NCI-H510A (cell line): ENCODE measurements at regions not wholly inside any gene's neighbourhood (a gene's known extent, or its start where the extent isn't known, plus 50 kb on each side); places are given as distances from the start of the nearest gene placed in this dataset.
A peak's percentile ranks its signal among the peaks of the same experiment; 100 is the strongest.

Source experiments
- DNase-seq: peaks from one replicate; lab custom pipeline; 2025; lab: John Stamatoyannopoulos, UW

DNA sequence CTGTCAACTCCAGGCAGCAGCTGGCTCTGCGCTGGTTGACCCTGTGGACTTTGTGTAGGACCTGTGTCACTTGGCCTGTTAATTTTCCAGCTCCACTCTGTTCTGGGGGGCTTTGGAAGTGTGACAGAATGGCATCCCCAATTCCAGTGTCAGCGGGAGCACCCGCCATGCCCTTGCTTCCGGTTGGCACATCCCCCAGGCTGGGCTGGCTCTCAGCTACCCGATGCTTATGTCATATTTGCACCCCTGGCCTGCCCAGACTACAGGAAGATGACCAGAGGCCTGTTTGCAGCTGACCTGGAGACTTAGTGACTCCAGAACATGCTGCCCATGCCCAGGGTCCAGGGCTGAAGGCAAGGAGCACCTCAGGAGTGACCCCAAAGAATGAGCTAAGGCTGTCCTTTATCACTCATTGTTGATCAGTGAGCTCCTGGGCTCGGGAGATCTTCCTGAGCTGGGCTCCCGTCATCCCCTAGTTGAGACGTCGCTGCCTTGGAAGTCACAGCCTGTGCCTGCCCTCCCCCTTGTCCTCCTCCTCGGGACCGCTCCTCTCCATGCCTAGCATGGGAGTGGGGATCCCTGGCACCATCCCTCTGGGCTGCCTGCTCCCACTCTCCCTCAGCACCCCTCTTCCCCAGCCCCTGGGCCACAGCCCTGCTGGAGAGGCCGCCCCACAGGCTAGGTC, 163.4 kb upstream of the RTL1 start:
- no peak for DNase-seq

DNA sequence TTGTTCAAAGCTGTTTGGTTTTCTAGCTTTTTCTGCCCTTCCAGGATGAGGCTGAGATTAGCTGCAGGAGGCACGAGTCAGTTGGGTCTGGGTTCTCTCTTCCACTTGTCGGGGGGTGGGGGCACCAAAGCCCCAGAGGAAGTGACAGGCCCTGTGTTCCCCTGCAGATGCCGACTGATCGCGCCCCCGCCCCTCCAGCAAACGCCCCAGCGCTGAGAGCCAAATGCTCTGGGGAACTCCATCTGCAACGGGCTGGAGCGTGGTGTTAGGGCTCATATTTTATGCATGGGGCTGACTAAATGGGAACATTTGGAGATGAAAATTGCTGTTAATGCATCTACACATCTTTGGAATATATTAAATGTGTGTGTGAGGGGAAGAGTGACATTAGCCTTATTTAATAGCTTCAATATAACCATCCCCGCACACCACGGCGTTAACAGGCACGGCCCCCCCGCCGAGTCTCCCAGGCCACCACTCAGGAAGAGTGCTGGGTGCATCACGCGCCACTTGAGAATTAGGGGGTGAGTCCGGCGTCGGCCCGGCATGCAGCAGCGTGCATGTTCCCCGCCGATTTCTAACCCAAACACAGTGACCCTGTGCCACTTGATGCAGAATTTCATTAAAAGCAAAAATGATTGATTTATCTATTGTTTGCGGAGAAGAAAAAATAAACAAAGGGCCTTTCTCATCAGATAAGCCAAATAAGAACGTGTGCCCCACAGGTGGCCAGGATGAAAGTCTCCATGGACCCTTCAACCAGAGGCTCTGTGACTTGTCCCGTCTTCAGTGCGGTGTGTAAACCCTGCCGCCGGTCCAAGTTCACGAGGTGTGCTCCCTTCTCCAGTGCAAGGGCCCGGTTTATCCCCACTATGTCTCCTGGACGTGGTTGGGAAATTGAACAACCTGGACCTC, 165.0 kb upstream of the RTL1 start:
- DNase-seq: no peak

DNA sequence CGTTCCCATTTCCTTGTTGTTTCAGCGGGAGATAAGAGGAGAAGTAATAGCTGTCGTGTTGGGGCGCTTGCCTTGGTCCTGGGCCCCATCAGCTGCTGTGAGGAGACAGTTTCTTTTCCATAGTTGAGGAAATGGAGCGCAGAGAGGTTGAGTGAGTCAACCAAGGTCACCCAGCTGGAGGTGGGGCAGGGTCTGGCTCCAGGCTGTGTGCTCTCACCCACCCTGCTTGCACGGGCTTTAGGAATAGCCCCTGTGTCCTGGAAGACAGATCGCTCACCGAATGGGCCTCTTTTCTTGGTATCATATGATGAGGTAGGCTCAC, 165.7 kb upstream of the RTL1 start:
- DNase-seq: no peak

DNA sequence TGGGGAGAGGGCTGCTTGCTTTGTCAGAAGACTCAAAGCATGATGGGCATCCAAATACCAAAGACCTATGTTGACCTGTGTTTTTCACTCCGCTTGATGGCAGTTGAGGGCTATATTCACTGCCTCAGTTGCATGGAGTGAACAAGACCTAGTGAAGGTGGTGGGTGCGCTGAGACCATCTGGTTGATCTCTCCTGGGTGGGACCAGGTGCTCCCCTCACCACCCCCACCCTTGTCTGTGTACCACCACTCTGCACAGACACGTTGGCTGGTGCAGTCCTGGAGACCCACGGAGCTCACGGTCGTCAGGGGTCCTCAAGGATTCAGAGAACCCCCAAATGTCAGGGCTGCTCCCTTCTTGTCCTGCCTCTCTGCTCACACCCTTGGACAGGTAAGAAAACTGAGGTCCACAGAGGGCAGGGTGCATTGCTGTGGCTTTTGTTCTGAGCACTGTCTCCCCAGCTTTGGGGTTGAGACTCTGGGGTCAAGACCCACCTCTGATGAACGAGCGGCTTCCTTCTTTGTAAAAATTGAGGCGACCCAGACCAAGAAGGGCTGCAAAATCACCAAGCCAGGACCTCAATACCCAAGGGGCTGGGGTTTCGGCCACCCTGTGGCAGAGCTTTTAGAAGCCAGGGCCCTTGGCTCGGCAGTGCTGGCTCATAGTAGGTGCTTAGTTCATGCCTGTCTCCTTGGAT, 166.3 kb upstream of the RTL1 start:
- DNase-seq: no peak

DNA sequence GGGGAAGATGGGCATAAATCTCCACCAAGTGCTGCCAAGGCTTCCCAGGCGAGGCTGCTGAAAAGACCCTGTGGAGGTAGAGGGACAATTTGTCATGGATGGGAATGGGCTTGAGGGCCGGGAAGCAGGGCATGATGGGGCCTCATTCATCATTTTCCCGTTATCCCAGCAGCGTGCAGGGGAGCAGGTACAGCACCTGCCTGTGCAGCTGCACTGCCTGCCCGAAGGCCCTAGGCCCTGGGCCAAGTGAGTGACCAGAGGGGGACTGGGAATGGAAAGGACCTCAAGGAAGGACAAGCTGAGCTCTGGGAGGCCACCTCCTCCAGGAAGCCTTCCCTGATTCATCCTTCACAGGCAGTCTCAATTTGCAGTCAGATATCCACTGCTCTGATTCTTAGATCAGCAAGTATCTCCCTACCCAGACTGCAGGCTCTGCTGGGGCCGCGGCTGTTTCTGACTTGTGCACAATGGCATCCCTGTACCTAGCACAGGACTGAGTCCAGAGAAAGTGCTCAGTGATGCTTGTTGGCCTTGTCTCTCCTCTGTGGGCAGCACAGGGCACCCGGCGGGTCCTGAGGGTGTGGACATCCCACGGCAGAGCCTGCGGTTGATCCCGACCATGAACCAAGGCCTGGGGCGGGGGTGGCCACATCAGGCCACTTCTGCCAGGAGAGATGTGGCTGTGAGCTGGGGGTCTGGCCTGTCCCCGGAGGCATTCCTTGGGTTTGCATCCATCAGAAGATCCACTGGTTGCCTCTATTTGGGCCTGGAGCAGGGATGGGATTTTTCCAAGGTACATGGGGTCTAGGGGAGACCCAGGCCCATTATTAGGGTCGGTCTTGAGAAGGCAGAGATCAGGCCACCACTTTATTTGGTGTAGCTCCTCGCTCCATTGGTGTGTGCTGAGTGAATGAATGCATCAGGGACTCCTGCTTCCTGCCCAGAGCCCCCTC, 167.3 kb upstream of the RTL1 start:
- no peak for DNase-seq

DNA sequence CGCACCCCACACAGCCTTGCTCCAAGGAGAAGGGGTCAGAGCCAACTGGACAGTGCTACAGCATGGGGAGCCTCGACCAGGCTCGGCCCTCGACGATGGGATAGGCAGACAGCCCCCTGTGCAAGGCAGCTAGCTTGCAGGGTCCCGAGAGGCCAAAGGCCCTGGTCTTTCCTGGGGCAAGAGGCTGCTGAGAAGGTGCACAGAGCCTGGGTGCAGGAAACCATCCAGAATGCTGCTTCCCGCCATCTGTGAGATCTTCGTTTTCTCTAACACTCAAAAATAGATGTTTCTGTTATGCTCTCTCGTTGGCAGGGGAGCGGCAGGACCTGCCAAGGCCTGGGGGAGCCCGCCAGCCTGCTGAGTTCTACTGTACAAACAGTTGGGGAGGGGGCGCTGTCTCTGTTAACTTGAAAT, 168.0 kb upstream of the RTL1 start:
- DNase-seq: no peak

DNA sequence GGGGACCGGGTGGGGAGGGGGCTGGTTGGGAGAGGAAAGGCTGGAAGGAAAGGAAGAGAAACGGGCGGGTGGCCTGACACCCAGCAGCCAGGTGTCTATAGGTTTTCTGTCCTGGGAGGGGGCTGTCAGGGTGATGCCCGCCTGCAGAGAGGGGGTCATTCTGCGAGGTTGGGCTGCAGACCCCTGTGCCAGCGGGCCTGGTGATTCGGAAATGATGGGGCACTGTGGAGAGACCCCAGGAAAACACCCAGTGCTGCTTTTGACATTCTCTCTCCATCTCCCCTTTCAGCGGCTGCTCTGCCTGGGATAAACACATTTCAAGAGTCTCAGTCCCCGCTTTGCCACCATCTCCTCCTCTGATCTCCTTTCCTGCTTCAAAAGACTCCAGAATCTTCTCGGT, 168.5 kb upstream of the RTL1 start:
- DNase-seq: no peak

DNA sequence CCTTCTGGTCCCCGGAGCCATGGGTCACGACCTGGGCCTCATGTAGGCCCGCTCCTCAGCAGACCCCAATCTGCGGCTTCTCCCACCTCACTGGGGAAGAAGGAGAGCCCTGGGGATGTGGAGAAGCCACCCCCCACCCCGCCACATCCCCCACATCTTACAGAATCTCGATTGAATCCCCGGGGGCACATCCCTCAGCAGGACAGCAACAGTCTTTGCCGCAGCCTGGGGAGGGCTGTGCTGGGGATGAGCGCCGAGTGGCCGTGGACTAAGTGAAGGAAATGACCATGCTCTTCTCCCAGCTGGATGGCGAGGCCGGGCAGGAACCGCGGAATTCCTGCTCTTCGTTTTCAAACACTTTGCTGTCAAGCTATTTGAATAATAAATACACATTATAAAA, 169.0 kb upstream of the RTL1 start:
- DNase-seq: no peak

DNA sequence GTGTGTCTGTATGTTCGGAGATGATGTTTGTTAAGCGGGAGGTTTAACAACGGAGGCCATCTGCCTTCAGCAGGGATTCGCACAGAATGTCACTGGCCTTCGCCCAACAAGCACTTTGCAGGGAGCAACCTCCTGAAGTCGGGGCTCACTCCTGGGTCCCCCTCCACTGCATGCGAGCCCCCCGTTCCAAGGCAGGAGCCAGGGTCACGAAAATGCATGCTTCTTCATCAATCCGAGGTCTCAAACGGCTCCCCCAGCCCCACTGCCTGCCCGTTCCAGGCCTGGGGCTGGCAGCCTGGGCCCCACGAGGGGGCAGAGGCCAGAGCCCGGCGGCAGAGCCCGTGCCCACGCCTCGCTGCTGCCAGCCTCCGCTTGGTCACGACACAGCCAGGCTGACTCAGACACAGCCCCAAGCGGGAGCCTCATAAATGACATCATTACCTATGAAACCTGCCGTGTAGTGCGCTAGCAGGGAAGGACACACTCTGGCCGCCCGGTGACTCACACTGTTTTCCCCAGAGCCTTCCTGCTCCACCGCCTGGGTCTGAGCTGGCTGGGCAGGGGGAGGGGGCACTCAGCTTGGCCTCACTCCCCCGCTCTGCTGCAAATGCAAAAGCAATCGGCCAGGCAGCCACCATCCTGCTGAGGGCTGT, 169.5 kb upstream of the RTL1 start:
- peak; percentile 89 for DNase-seq

DNA sequence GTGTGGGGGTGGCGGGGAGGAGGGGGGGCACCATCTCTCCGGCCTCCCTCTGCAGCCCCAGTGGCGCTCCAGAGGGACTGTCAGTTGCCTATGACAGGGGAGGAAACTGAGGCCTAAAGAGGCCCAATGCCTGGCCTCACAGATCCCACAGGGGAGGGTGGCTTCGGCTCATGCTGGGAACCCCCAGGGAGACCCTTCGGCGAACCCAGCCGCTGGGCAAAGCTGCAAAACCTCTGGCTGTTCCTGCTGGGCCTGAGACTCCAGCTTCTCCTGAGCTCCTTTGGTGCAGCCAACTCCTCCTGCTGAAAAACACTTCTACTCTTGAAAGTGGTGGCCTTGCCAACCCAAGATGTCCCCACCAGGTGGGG, 170.1 kb upstream of the RTL1 start:
- DNase-seq: no peak

DNA sequence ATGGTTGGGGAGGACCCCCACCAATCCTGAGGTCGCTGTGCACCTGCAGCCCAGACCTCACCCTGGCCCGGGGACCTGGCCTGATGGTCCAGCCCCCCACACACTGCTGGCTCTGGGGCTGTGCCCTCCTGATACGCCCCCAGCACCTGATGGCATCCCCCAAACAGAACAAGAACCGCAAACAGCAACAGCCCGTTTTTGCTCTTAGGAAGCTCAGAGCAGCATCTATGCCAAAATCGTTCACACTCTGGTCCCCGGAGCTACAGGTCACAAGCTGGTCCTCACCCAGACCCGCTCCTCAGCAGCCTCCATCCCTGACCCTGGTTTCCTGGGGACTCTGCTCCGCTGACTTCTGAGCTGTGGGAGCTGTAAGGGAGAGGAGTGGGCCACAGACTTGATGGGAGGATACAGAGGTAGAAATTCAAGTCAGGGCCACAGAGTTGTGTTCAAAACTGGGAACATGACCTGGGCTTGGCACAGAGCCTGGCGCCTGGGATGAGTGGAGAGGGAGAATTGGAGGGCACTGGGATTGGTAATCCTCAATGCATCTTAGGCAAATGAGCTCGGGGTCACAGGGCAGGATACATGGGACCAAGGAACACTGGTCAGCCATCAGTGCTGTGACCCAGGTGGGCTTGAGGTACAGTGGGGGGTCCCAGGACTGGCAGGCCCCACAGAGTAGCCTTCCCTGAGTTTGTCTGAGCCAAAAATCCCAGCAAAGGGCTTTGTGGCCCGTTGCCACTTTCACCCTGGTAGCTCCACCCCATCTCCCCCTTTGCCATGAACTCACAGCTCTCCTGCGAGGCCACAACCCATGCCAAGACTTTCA, 170.9 kb upstream of the RTL1 start:
- no peak for DNase-seq

DNA sequence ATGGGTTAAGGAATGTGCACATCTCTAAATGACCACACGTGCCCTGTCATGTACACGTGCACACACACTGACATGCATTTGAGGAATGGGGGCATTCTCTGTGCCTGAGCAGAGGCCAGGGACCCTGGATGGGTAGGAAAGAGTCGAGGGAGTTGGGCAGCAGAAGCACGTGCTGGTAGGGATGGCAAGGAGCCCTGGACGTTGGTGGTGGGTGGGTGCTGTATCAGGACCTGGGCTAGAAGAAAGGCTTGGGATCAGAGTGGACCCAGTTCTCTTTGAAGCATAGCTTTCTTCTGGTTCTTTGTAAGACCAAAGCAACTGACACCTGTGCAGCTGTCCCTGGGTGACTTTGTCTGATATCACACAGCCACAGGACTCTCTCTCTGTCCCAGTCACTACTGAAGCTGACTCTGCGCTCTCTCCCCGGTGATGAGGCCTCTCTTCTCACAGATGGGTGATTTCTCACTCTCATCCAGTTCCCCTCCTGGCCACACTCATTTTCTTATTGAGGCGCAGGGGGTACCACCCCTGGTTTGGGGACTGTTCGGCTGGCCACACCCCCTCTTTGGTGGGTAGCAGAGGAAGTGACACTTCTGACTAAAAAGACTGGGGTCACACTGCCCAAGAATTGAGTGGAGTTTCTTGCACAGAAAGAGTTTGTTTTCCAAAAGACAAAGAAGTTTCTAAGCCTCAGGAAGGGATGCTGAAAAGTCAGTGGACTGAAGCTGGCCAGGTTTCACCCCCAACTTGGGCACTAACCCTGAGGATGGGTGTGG, 171.7 kb upstream of the RTL1 start:
- no peak for DNase-seq

DNA sequence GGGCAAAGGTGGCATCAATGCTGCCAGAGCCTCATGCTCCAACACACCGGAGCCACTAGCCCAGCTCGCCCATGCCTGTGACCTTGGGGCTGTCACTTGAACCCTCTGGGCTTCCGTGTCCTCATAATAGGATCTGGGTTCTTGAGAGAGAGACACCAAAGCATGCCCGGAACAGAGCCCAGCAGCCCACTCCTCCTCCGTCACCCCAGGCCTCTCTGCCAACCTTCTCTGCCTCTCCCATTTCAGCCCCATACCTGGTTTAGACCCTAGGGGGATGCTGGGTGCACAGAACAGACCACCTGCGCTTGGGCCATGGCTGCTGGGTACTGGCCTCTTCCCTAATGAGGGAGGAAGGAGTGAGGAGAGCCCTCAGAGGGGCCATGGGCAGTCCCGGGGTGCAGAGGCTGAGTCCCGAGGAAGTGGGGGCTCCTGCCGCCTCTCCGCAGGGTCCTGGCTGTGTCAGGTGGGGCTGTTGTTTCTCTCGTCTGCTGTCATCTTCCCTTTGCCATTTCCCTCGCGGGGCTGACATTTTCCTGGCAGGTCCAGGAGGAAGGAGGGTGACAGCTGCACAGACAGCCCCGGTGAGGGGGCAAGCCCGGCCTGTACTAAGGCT, 172.4 kb upstream of the RTL1 start:
- DNase-seq: no peak

DNA sequence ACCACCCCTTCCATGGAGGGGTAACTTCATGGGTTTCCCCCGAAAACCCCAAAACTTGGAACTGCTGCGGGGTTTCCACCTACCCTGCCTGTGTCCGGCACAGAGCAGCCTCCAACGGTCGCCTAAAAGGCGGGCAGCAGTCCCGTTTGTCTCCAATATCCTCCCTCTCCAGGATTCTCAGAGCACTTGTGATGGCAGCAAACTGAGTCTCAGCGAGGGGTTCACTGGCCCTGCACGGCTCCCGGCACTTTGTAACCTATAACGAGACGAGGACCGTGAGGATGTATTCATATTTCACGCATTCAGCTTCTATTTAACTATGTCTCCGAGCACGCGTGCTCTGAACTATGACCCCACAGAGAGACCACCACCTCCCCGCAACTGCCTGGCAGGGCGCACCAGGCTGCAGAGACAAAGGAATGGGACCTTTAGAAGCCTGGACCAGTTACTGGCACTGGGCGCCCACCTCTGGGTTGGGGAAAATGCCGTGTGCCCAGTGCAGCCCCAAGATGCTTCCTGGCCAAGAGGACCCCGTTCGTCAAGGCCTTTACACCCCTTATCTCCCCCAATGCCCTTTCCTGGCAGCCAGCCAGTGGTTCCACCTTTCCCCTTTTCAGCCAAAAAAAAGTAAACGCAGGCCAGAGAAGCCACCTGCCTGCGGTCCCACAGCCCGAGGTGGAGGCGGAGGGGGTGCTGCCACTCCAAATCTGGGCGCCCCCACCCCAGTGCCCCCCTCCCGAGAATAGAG, 173.1 kb upstream of the RTL1 start:
- DNase-seq: no peak

DNA sequence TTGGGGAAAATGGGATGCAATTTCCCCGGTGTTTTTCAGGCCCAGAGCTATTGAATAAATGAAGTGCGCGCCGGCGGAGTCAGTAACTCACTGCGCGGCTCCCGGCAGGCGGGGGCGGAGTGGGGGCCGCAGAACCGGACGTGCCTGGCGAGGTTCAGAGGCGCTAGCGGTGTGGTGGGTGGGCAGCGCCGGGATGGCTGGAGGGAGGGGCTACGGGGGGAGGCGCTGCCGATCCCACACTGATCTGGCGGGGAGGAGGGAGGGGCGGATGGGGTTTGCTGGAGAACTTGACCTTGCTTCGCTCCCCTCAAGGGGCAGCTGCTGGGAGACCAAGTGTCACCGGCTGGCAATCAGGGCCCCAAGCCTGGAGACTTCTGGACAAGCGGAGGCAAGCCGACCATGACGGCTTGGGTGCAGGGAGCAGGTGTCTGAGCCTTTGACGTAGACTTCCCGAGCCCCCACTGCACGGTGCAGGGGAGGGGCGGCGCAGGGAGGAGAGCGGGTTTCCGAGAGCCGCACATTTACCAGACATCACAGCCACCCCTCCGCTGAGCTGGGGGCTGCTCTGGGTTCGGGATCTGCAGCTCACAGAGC, 174.1 kb upstream of the RTL1 start:
- peak; percentile 89 for DNase-seq

DNA sequence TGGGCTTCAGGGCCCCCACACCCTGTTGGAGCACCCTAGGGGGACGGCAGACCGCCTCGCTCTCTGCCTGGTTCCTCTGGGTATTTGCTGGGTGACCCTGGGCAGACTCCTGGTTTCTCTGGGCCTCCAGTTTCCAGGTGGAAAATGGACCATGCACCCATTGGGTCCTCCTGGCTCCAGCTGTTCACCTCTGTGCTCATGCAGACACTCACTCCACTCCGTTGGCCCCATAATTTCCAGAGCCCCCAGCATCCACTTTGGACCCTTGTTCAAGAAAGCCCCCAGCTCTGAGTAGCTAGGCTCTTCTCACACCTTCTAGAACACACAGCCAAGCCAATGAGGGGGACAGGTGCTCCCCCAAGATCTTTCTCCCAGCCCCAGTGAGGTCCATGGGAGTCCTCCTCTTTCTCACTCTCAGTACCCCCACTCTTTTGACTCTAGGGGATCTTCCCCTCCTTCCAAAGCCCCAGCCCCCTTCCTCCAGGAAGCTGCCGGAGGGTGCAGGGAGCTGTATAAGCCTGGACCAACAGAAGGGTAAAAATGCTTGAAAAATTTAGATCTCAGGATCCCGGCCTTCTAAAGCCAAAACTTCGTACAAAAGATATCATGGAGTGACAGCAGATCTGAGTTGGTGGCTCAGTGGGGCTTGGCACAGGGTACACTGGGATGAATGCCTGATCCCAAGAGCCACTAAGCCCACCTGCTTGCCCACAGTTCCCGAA, 174.8 kb upstream of the RTL1 start:
- no peak for DNase-seq

DNA sequence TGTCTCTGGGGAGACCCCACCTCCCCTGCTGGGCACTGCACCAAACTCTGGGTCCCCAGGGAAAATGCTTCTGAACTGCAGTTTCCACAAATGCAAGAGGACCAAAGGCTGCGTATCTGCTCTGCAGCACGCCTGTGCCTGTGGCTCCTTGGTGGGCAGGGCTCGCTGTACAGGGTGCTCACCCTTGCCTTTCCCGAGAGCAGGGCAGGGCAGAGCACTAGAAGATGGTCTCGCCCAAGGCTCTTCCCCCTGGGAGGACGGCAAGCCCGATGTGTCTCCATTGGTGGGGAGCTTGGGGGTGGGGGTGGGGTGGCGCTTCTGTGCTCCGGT, 175.3 kb upstream of the RTL1 start:
- DNase-seq: no peak
